Endothelial cell of umbilical vein (primary cell): ENCODE measurements at regions not wholly inside any gene's neighbourhood (a gene's known extent, or its start where the extent isn't known, plus 50 kb on each side); places are given as distances from the start of the nearest gene placed in this dataset.

Experiments
- BruUV-seq: library from RNA; stranded (reverse); fragments of 400-500 nt; replicated peaks from 2 replicates; lab custom pipeline; 2021; lab: Mats Ljungman, UMichigan
- CTCF ChIA-PET: fragments of 300-600, 350-600 bp; sonication (Branson Sonifier 250); formaldehyde crosslinking; loops from one replicate; lab custom pipeline; 2021; ENCODE audit warnings: antibody characterized with exemption, inconsistent platforms; lab: Charles Lee
- POLR2A ChIA-PET: fragments of 300-600, 350-600 bp; sonication (Branson Sonifier 250); formaldehyde crosslinking; loops from one replicate; lab custom pipeline; 2021; ENCODE audit warnings: antibody characterized with exemption, inconsistent platforms; lab: Charles Lee
- DNase-seq: peaks from one replicate; pipeline ENCODE4 v3.0.0-alpha.2; 2011; ENCODE audit warnings: low read depth, low spot score
- FAIRE-seq: peaks from 2 replicates; lab custom pipeline; 2011; peaks lifted over from hg19 to GRCh38; lab: Jason Lieb, UNC
- H2AFZ ChIP-seq: 2 replicates; pipeline ENCODE4 v1.6.0; 2012; ENCODE audit warnings: low read depth, low read length, control low read depth, inconsistent platforms
- H3K27ac ChIP-seq: 2 replicates; pipeline ENCODE4 v1.5.1; 2011; ENCODE audit warnings: low read depth, mild to moderate bottlenecking, control low read depth, low read length, moderate library complexity; ENCODE audit not compliant: insufficient read depth
- H3K27me3 ChIP-seq, 2 experiments: 2 replicates each; pipeline versions ENCODE4 v1.6.0 to v1.6.1; 2011; ENCODE audit warnings: low read length in 2 of 2, mixed read lengths in 1 of 2; ENCODE audit not compliant: control insufficient read depth in 2 of 2, insufficient read depth in 2 of 2
- H3K36me3 ChIP-seq, 2 experiments: 2 replicates in 1 of 2; 3 replicates in 1 of 2; pipeline ENCODE4 v1.5.1; 2011; ENCODE audit warnings: low read length in 2 of 2, mild to moderate bottlenecking in 1 of 2, moderate library complexity in 1 of 2; ENCODE audit not compliant: control insufficient read depth in 2 of 2, insufficient read depth in 2 of 2; ENCODE audit errors: extremely low read depth in 1 of 2
- H3K4me1 ChIP-seq: 3 replicates; pipeline ENCODE4 v1.5.1; 2011; ENCODE audit warnings: mild to moderate bottlenecking, low read length; ENCODE audit not compliant: control insufficient read depth, insufficient read depth; ENCODE audit errors: extremely low read depth
- H3K4me2 ChIP-seq: 2 replicates; pipeline ENCODE4 v1.6.1; 2011; ENCODE audit warnings: low read length, control low read depth, mixed read lengths; ENCODE audit not compliant: insufficient read depth
- H3K4me3 ChIP-seq, 3 experiments: fragments of 200-600 bp in 1 of 3; sonication (generic), shearing (Covaris generic) in 1 of 3; replicated peaks in 1 of 3; 2 replicates each; pipeline ENCODE4 v1.5.1; 2011 to 2016; ENCODE audit warnings: control low read depth in 3 of 3, low read length in 3 of 3, mild to moderate bottlenecking in 2 of 3, inconsistent platforms in 1 of 3, low read depth in 1 of 3, moderate library complexity in 1 of 3; ENCODE audit not compliant: insufficient read depth in 1 of 3
- H3K79me2 ChIP-seq: 2 replicates; pipeline ENCODE4 v1.6.0; 2012; ENCODE audit warnings: low read length, inconsistent platforms; ENCODE audit not compliant: control insufficient read depth, insufficient read depth
- H3K9ac ChIP-seq: replicated peaks from 2 replicates; pipeline ENCODE3; 2011; ENCODE audit warnings: low read length, control low read depth; ENCODE audit not compliant: insufficient read depth; ENCODE audit errors: extremely low read depth
- H3K9me1 ChIP-seq: replicated peaks from 3 replicates; pipeline ENCODE4 v1.6.0; 2011; ENCODE audit warnings: mild to moderate bottlenecking, low read length; ENCODE audit not compliant: control insufficient read depth, insufficient read depth; ENCODE audit errors: extremely low read depth
- H3K9me3 ChIP-seq: replicated peaks from 2 replicates; pipeline ENCODE4 v1.5.1; 2012; ENCODE audit warnings: low read length, inconsistent platforms; ENCODE audit not compliant: control insufficient read depth, insufficient read depth
- H4K20me1 ChIP-seq: replicated peaks from 2 replicates; pipeline ENCODE3; 2011; ENCODE audit warnings: mild to moderate bottlenecking, low read length; ENCODE audit not compliant: control insufficient read depth, insufficient read depth; ENCODE audit errors: extremely low read depth
- CTCF ChIP-seq, 2 donors: IDR thresholded peaks; 1 replicate in 1 of 2; 2 replicates in 1 of 2; pipeline ENCODE4 v1.5.1; 2011; ENCODE audit warnings: low read length in 2 of 2, mild to moderate bottlenecking in 2 of 2, moderate library complexity in 2 of 2, control low read depth in 1 of 2, inconsistent platforms in 1 of 2, low read depth in 1 of 2; ENCODE audit not compliant: insufficient read depth in 1 of 2; ENCODE audit errors: extremely low read depth in 1 of 2
- EZH2 ChIP-seq: IDR thresholded peaks from 2 replicates; pipeline ENCODE4 v1.6.1; 2012; ENCODE audit warnings: borderline replicate concordance, low read depth, mild to moderate bottlenecking, moderate library complexity, low read length, inconsistent platforms; ENCODE audit not compliant: severe bottlenecking
- FOS ChIP-seq: IDR thresholded peaks from 2 replicates; pipeline ENCODE4 v1.6.1; 2011; ENCODE audit warnings: mild to moderate bottlenecking, low read length, moderate library complexity, borderline replicate concordance; ENCODE audit not compliant: insufficient read depth
- GATA2 ChIP-seq: IDR thresholded peaks from 2 replicates; pipeline ENCODE4 v1.7.0; 2011; ENCODE audit warnings: low read depth, mild to moderate bottlenecking, moderate library complexity, mixed read lengths, low read length; ENCODE audit not compliant: insufficient read length, insufficient read depth
- JUN ChIP-seq: IDR thresholded peaks from 2 replicates; pipeline ENCODE4 v1.6.1; 2011; ENCODE audit warnings: borderline replicate concordance, low read depth; ENCODE audit not compliant: insufficient read length, insufficient read depth
- MAX ChIP-seq: IDR thresholded peaks from 2 replicates; pipeline ENCODE4 v1.6.1; 2011; ENCODE audit not compliant: insufficient read depth, insufficient read length
- POLR2AphosphoS5 ChIP-seq: IDR thresholded peaks from 2 replicates; pipeline ENCODE4 v1.6.1; 2012; ENCODE audit warnings: low read depth, mild to moderate bottlenecking, control low read depth, low read length, moderate library complexity; ENCODE audit not compliant: insufficient read depth
- dilution Hi-C: fragments of 300-500 bp; cut with MboI; formaldehyde crosslinking; loops from one replicate; pipeline ENCODE4 v1.15.0; 2019; ENCODE audit warnings: low sequenced_read_pairs; ENCODE audit not compliant: extremely low pct_ligation_motif_present
- intact Hi-C: fragments of 100-400 bp; cut with micrococcal nuclease; formaldehyde crosslinking; loops from one replicate; pipeline ENCODE4 v1.10.0; 2022

GRCh38 chr15:47586653-47587224, 130.6 kb upstream of the SEMA6D start:
- ChIA-PET POLR2A (no interaction called here), CTCF (no interaction called here)
- H3K27me3 ChIP-seq: no peaks in the 10 kb centered on the region
- H3K27ac ChIP-seq: no peak overlapping the region
- no TSS peak for BruUV-seq
- H3K4me2 ChIP-seq: no peak overlapping the region
- H3K36me3 ChIP-seq: no peaks in the 10 kb centered on the region
- H4K20me1 ChIP-seq: no peaks in the 10 kb centered on the region
- no peaks in the 10 kb centered on the region for H3K79me2 ChIP-seq
- H3K9me1 ChIP-seq: no peaks in the 10 kb centered on the region
- no peaks in the 10 kb centered on the region for H3K4me1 ChIP-seq
- H3K9me3 ChIP-seq: no peaks in the 10 kb centered on the region
- no peak overlapping the region for H2AFZ ChIP-seq
- no peak overlapping the region for H3K9ac ChIP-seq
- intact Hi-C loops (no loop called here), dilution Hi-C loops (no loop called here)
- TF ChIP-seq EZH2 (no peak), MAX (no peak), FOS (no peak), CTCF (IDR thresholded peaks at IDR 0.05; ENCODE audit: extremely low read depth in 1 of 2, insufficient read depth in 1 of 2, low read depth in 1 of 2, low read length in 2 of 2) (no peak), GATA2 (no peak), POLR2AphosphoS5 (no peak), JUN (no peak)
- FAIRE-seq (no peak), DNase-seq (no peak)
- no peak overlapping the region for H3K4me3 ChIP-seq
